GM19035 (cell line): ENCODE measurements at regions not wholly inside any gene's neighbourhood (a gene's known extent, or its start where the extent isn't known, plus 50 kb on each side); places are given as distances from the start of the nearest gene placed in this dataset.

Source experiments
- ATAC-seq: cut with Tn5 transposase; IDR thresholded peaks from one replicate; pipeline ENCODE4 v1.9.1; 2021; ENCODE audit not compliant: unreplicated experiment

GRCh38 chr21:16943231-16943630 is 569.6 kb upstream of the CXADR start:
- no peak for ATAC-seq

GRCh38 chr21:16945580-16945979 is 567.3 kb upstream of the CXADR start:
- ATAC-seq: no peak

- ATAC-seq: no peak
These were observed 556.0 kb upstream of the CXADR start for GRCh38 chr21:16956824-16957223.

GRCh38 chr21:16965424-16965823 is 547.4 kb upstream of the CXADR start:
- ATAC-seq: no peak

GRCh38 chr21:16968436-16968835 is 544.4 kb upstream of the CXADR start:
- no peak for ATAC-seq

GRCh38 chr21:16969636-16970035 is 543.2 kb upstream of the CXADR start:
- ATAC-seq: no peak

GRCh38 chr21:16974060-16974459 is 538.8 kb upstream of the CXADR start:
- no peak for ATAC-seq

- no peak for ATAC-seq
These were observed 536.6 kb upstream of the CXADR start for GRCh38 chr21:16976193-16976592.

- ATAC-seq: no peak
These were observed 534.4 kb upstream of the CXADR start for GRCh38 chr21:16978309-16978895.

- ATAC-seq: no peak
These were observed 533.3 kb upstream of the CXADR start for GRCh38 chr21:16979574-16979973.

- ATAC-seq: no peak
These were observed 529.4 kb upstream of the CXADR start for GRCh38 chr21:16983420-16983819.

GRCh38 chr21:16992448-16992847 is 520.4 kb upstream of the CXADR start:
- no peak for ATAC-seq

- ATAC-seq: no peak
These were observed 519.3 kb upstream of the CXADR start for GRCh38 chr21:16993416-16994038.

- no peak for ATAC-seq
These were observed 510.1 kb upstream of the CXADR start for GRCh38 chr21:17002594-17003257.

GRCh38 chr21:17003258-17003615 is 509.6 kb upstream of the CXADR start:
- ATAC-seq: no peak

- no peak for ATAC-seq
These were observed 509.0 kb upstream of the CXADR start for GRCh38 chr21:17003763-17004373.

- ATAC-seq: no peak
These were observed 480.6 kb upstream of the CXADR start for GRCh38 chr21:17032141-17032655.

GRCh38 chr21:17044696-17045095 is 468.1 kb upstream of the CXADR start:
- no peak for ATAC-seq

- ATAC-seq: no peak
These were observed 467.5 kb upstream of the CXADR start for GRCh38 chr21:17045214-17045853.

GRCh38 chr21:17048974-17049373 is 463.9 kb upstream of the CXADR start:
- no peak for ATAC-seq

- no peak for ATAC-seq
These were observed 462.7 kb upstream of the CXADR start for GRCh38 chr21:17050156-17050555.
